Neural progenitor cell (in vitro differentiated cells): ENCODE measurements at regions not wholly inside any gene's neighbourhood (a gene's known extent, or its start where the extent isn't known, plus 50 kb on each side); places are given as distances from the start of the nearest gene placed in this dataset.
A peak's percentile ranks its signal among the peaks of the same experiment; 100 is the strongest.

Experiments
- DNase-seq: peaks from one replicate; pipeline ENCODE4 v3.0.0-alpha.2; 2016; ENCODE audit warnings: low spot score
- H2AFZ ChIP-seq: fragments of 200-600 bp; sonication (generic); replicated peaks from 2 replicates; pipeline ENCODE4 v1.6.1; 2016; ENCODE audit warnings: antibody characterized with exemption
- H3F3A ChIP-seq: fragments of 200-600 bp; sonication (generic); 2 replicates; pipeline ENCODE4 v1.6.1; 2016; ENCODE audit warnings: antibody characterized with exemption, low read depth
- H3K27ac ChIP-seq: fragments of 200-600 bp; sonication (generic); 2 replicates; pipeline ENCODE4 v1.5.1; 2016; ENCODE audit warnings: mild to moderate bottlenecking
- H3K27me3 ChIP-seq: fragments of 200-600 bp; sonication (generic); 2 replicates; pipeline ENCODE4 v1.6.1; 2016; ENCODE audit warnings: mild to moderate bottlenecking, moderate library complexity
- H3K36me3 ChIP-seq: fragments of 200-600 bp; sonication (generic); 2 replicates; pipeline ENCODE4 v1.5.1; 2016
- H3K4me1 ChIP-seq: fragments of 200-600 bp; sonication (generic); 2 replicates; pipeline ENCODE4 v1.6.1; 2016; ENCODE audit warnings: mixed run types
- H3K4me2 ChIP-seq: fragments of 200-600 bp; sonication (generic); 2 replicates; pipeline ENCODE4 v1.6.1; 2016
- H3K4me3 ChIP-seq: fragments of 200-600 bp; sonication (generic); 2 replicates; pipeline ENCODE4 v1.5.1; 2016
- H3K79me2 ChIP-seq: fragments of 200-600 bp; sonication (generic); 2 replicates; pipeline ENCODE4 v1.6.1; 2016; ENCODE audit warnings: low read depth
- H3K9ac ChIP-seq: fragments of 200-600 bp; sonication (generic); 2 replicates; pipeline ENCODE4 v1.6.1; 2016
- H3K9me3 ChIP-seq: fragments of 200-600 bp; sonication (generic); 2 replicates; pipeline ENCODE4 v1.5.1; 2016; ENCODE audit warnings: low read depth
- H4K20me1 ChIP-seq: fragments of 200-600 bp; sonication (generic); 2 replicates; pipeline ENCODE4 v1.6.1; 2016; ENCODE audit warnings: low read depth
- H3K27ac Mint-ChIP-seq: 3 replicates; pipeline ENCODE4 v1.8.0; 2021; ENCODE audit warnings: mixed read lengths
- H3K27me3 Mint-ChIP-seq: 2 replicates; pipeline ENCODE4 v1.8.0; 2022; ENCODE audit warnings: low read depth, mild to moderate bottlenecking, inconsistent platforms, moderate library complexity, mixed read lengths; ENCODE audit not compliant: insufficient read depth
- H3K36me3 Mint-ChIP-seq: 3 replicates; pipeline ENCODE4 v1.8.0; 2021; ENCODE audit warnings: mixed read lengths
- H3K4me1 Mint-ChIP-seq: 3 replicates; pipeline ENCODE4 v1.8.0; 2021; ENCODE audit warnings: mixed read lengths
- H3K4me3 Mint-ChIP-seq: 3 replicates; pipeline ENCODE4 v1.8.0; 2021; ENCODE audit warnings: mild to moderate bottlenecking, moderate library complexity, mixed read lengths
- H3K9me3 Mint-ChIP-seq: 3 replicates; pipeline ENCODE4 v1.8.0; 2020; ENCODE audit warnings: mixed read lengths
- CTCF ChIP-seq: fragments of 200-600 bp; sonication (generic); IDR thresholded peaks from 2 replicates; pipeline ENCODE4 v1.5.1; 2017; ENCODE audit warnings: antibody characterized with exemption, mild to moderate bottlenecking
- EZH2 ChIP-seq: fragments of 200-600 bp; sonication (generic); IDR thresholded peaks from 2 replicates; pipeline ENCODE4 v1.6.1; 2017; ENCODE audit warnings: antibody characterized with exemption, mild to moderate bottlenecking, moderate library complexity
- EZH2phosphoT487 ChIP-seq: fragments of 200-600 bp; sonication (generic); IDR thresholded peaks from 2 replicates; pipeline ENCODE4 v1.6.1; 2017; ENCODE audit warnings: antibody characterized with exemption

GRCh38 chr6:154907291-154907690 lies 87.8 kb upstream of the TIAM2 start:
- Histone ChIP-seq H3F3A (peaks cover 20% of the 10 kb centered on the region), H3K9me3 (no peaks in the 10 kb centered on the region), H3K27me3 (no peaks in the 10 kb centered on the region), H3K4me3 (no peak overlapping the region), H3K79me2 (no peaks in the 10 kb centered on the region), H3K27ac (peak overlapping the region; percentile 35), H3K4me1 (peaks cover 21% of the 10 kb centered on the region), H4K20me1 (no peaks in the 10 kb centered on the region), H3K36me3 (no peaks in the 10 kb centered on the region), H3K9ac (no peak overlapping the region), H2AFZ (no peak overlapping the region), H3K4me2 (no peak overlapping the region)
- Mint-ChIP-seq H3K27ac (no peak overlapping the region), H3K27me3 (peaks cover 2% of the 10 kb centered on the region), H3K36me3 (peaks cover 22% of the 10 kb centered on the region), H3K4me1 (peaks cover 30% of the 10 kb centered on the region), H3K9me3 (no peaks in the 10 kb centered on the region), H3K4me3 (no peak overlapping the region)
- TF ChIP-seq EZH2phosphoT487: no peak
- TF ChIP-seq EZH2: no peak
- TF ChIP-seq CTCF: no peak
- DNase-seq: no peak

- no peak overlapping the region for H3K9ac ChIP-seq
- no peaks in the 10 kb centered on the region for H3K79me2 ChIP-seq
- H2AFZ ChIP-seq: no peak overlapping the region
- H3K4me3 Mint-ChIP-seq: no peak overlapping the region
- H3K27me3 ChIP-seq: no peaks in the 10 kb centered on the region
- no peaks in the 10 kb centered on the region for H3K36me3 ChIP-seq
- H3K9me3 Mint-ChIP-seq: no peaks in the 10 kb centered on the region
- TF ChIP-seq CTCF (no peak), EZH2 (no peak), EZH2phosphoT487 (no peak)
- no peaks in the 10 kb centered on the region for H3K9me3 ChIP-seq
- peaks cover 20% of the 10 kb centered on the region for H3F3A ChIP-seq
- no peak overlapping the region for H3K27ac Mint-ChIP-seq
- H3K4me1 Mint-ChIP-seq: peaks cover 28% of the 10 kb centered on the region
- H4K20me1 ChIP-seq: no peaks in the 10 kb centered on the region
- peaks cover 21% of the 10 kb centered on the region for H3K36me3 Mint-ChIP-seq
- no peaks in the 10 kb centered on the region for H3K27me3 Mint-ChIP-seq
- H3K27ac ChIP-seq: peak overlapping the region; percentile 93
- no peak overlapping the region for H3K4me3 ChIP-seq
- DNase-seq: no peak
- peak overlapping the region; percentile 71 for H3K4me2 ChIP-seq
- peaks cover 21% of the 10 kb centered on the region for H3K4me1 ChIP-seq
Observed at GRCh38 chr6:154908723-154909122, 86.4 kb upstream of the TIAM2 start.

GRCh38 chr6:154909311-154909710 lies 85.8 kb upstream of the TIAM2 start:
- peaks cover 20% of the 10 kb centered on the region for H3F3A ChIP-seq
- no peak overlapping the region for H3K9ac ChIP-seq
- no peaks in the 10 kb centered on the region for H3K36me3 ChIP-seq
- H3K4me1 Mint-ChIP-seq: peaks cover 24% of the 10 kb centered on the region
- peaks cover 21% of the 10 kb centered on the region for H3K4me1 ChIP-seq
- TF ChIP-seq EZH2: no peak
- TF ChIP-seq CTCF: no peak
- TF ChIP-seq EZH2phosphoT487: no peak
- H3K27ac Mint-ChIP-seq: peak overlapping the region; percentile 30
- no peaks in the 10 kb centered on the region for H3K9me3 Mint-ChIP-seq
- H3K9me3 ChIP-seq: no peaks in the 10 kb centered on the region
- no peaks in the 10 kb centered on the region for H3K27me3 ChIP-seq
- peak overlapping the region; percentile 48 for H3K4me3 Mint-ChIP-seq
- H3K4me3 ChIP-seq: peak overlapping the region; percentile 26
- peak overlapping the region; percentile 93 for H3K27ac ChIP-seq
- peaks cover 21% of the 10 kb centered on the region for H3K36me3 Mint-ChIP-seq
- no peak for DNase-seq
- H3K27me3 Mint-ChIP-seq: no peaks in the 10 kb centered on the region
- H3K79me2 ChIP-seq: no peaks in the 10 kb centered on the region
- H4K20me1 ChIP-seq: no peaks in the 10 kb centered on the region
- H3K4me2 ChIP-seq: peak overlapping the region; percentile 71
- no peak overlapping the region for H2AFZ ChIP-seq
